ENCODE measurements at regions not wholly inside any gene's neighbourhood (a gene's known extent, or its start where the extent isn't known, plus 50 kb on each side); places are given as distances from the start of the nearest gene placed in this dataset.

DNA sequence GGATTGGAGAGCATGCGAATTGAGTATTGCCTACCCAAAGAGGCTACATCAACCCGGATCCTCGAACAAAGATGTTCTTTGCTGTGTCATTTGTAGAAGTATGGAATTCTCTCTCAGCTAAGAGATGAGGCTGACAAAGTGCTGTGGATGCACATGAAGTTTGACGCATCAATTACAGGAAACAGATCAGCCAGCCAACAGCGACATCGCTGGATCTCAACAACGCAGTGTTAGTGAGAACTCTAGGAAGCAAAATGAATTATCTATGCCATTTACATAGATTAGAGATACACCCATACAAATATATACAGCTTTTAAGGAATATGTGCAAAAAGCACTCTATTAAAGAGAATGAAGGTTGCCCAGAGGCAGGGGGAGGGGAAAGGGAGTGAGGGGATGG lies 160.6 kb upstream of the RGMA start:
- intact Hi-C loops (cut with micrococcal nuclease) = no loop called here
- H3K4me1 ChIP-seq (replicated peaks in 1 of 2; ENCODE audit: control insufficient read depth in 2 of 2, insufficient read depth in 2 of 2, low read length in 2 of 2) = no peaks in the 10 kb centered on the region
- ChIA-PET CTCF (ENCODE audit: low intra/inter-chr PET ratio) (no interaction called here), POLR2A (no interaction called here)
- no peaks in the 10 kb centered on the region for H4K20me1 ChIP-seq (replicated peaks; ENCODE audit: control insufficient read depth, insufficient read depth, low read length)
- 0% methylated on average over 7 of the region's 7 CpGs for whole genome bisulfite sequencing (ENCODE audit: insufficient coverage, low coverage, missing lambda C conversion rate)
- H3K4me3 ChIP-seq = no peak overlapping the region
- FAIRE-seq = no peak
- H3K9me3 ChIP-seq (replicated peaks; ENCODE audit: control insufficient read depth, insufficient read depth, low read depth, low read length) = no peaks in the 10 kb centered on the region
- H3K9me1 ChIP-seq (ENCODE audit: control insufficient read depth, insufficient read depth, low read length) = no peaks in the 10 kb centered on the region
- H3K36me3 ChIP-seq (ENCODE audit: control insufficient read depth, insufficient read depth, low read length) = no peaks in the 10 kb centered on the region
- H3K27me3 ChIP-seq (ENCODE audit: control insufficient read depth in 2 of 2, insufficient read depth in 2 of 2, low read length in 2 of 2) = peaks cover 4 to 35% of the 10 kb centered on the region in 2 experiments; a peak in 3 of 5 replicates
- in situ Hi-C loops (cut with MboI) = no loop called here
- ATAC-seq = no peak
- no peak for TF ChIP-seq SMARCB1 (IDR thresholded peaks at IDR 0.05; ENCODE audit: insufficient read length, low read depth)
- BruUV-seq (replicated peaks) = no TSS peak
- no peak overlapping the region for H3K27ac ChIP-seq (ENCODE audit: extremely low read depth, low read depth, low read length)
- H2AFZ ChIP-seq (ENCODE audit: low read depth, low read length) = no peak overlapping the region
- no peak overlapping the region for H3K9ac ChIP-seq (ENCODE audit: insufficient read depth in 1 of 2, low read depth in 2 of 2, low read length in 2 of 2)
- no peak overlapping the region for H3K4me2 ChIP-seq (ENCODE audit: insufficient read depth, low read length)
- no peak for DNase-seq (ENCODE audit: extremely low read depth in 1 of 4, low spot score in 3 of 4)
- no peaks in the 10 kb centered on the region for H3K79me2 ChIP-seq (ENCODE audit: control insufficient read depth, insufficient read depth, low read length)

DNA sequence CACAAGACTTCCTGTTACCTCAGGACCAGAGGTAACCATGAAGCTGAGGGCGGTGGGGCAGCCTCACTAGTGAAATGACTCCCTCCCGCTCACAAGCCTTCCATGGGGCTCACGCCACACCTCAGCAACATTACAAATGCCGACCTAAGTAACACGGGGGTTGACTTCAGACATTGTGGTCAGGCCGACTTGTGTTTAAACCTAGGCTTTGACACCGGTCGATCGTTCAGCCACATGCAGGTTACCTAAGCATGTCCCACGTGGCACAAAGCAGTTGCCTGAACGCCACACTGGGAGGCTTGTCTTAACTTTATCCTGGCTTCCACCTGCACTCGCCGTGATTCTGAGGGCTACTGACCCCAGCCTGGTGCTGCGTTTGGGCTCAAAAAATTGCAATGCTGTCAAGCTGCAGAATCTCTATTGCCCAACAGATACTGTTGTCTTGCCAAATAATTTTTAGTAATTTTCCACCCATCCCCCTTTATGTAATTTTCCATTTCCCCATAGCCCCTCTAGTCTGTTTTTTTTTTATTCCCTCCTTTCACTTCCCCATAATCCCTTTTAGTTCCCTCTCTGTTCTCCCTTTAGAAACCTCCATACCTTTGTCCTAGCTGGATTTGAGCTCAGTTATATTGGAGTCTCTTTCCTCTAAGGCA lies 158.6 kb upstream of the RGMA start:
- H3K9me1 ChIP-seq (ENCODE audit: control insufficient read depth, insufficient read depth, low read length) = no peaks in the 10 kb centered on the region
- no TSS peak for BruUV-seq (replicated peaks)
- no peaks in the 10 kb centered on the region for H3K36me3 ChIP-seq (ENCODE audit: control insufficient read depth, insufficient read depth, low read length)
- H3K4me3 ChIP-seq = no peak overlapping the region
- in situ Hi-C loops (cut with MboI) = no loop called here
- H3K9me3 ChIP-seq (replicated peaks; ENCODE audit: control insufficient read depth, insufficient read depth, low read depth, low read length) = no peaks in the 10 kb centered on the region
- H3K79me2 ChIP-seq (ENCODE audit: control insufficient read depth, insufficient read depth, low read length) = no peaks in the 10 kb centered on the region
- FAIRE-seq (no peak), ATAC-seq (no peak), DNase-seq (ENCODE audit: extremely low read depth in 1 of 4, low spot score in 3 of 4) (no peak)
- no peak overlapping the region for H3K4me2 ChIP-seq (ENCODE audit: insufficient read depth, low read length)
- no peak overlapping the region for H2AFZ ChIP-seq (ENCODE audit: low read depth, low read length)
- H3K4me1 ChIP-seq (replicated peaks in 1 of 2; ENCODE audit: control insufficient read depth in 2 of 2, insufficient read depth in 2 of 2, low read length in 2 of 2) = no peaks in the 10 kb centered on the region
- no peak overlapping the region for H3K9ac ChIP-seq (ENCODE audit: insufficient read depth in 1 of 2, low read depth in 2 of 2, low read length in 2 of 2)
- ChIA-PET CTCF (ENCODE audit: low intra/inter-chr PET ratio) (no interaction called here), POLR2A (interaction anchor here (0.7 kb wide), 1 partner anchor 10 kb away, joined by 3 read pairs; no protein-coding TSS in a partner anchor)
- no peak overlapping the region for H3K27ac ChIP-seq (ENCODE audit: extremely low read depth, low read depth, low read length)
- H3K27me3 ChIP-seq (ENCODE audit: control insufficient read depth in 2 of 2, insufficient read depth in 2 of 2, low read length in 2 of 2) = peaks cover 4 to 28% of the 10 kb centered on the region in 2 experiments; a peak in 3 of 5 replicates
- H4K20me1 ChIP-seq (replicated peaks; ENCODE audit: control insufficient read depth, insufficient read depth, low read length) = no peaks in the 10 kb centered on the region
- 1% methylated on average over 14 of the region's 14 CpGs for WGBS (ENCODE audit: insufficient coverage, low coverage, missing lambda C conversion rate)
- intact Hi-C loops (cut with micrococcal nuclease) = no loop called here
- TF ChIP-seq, protein P1, sequence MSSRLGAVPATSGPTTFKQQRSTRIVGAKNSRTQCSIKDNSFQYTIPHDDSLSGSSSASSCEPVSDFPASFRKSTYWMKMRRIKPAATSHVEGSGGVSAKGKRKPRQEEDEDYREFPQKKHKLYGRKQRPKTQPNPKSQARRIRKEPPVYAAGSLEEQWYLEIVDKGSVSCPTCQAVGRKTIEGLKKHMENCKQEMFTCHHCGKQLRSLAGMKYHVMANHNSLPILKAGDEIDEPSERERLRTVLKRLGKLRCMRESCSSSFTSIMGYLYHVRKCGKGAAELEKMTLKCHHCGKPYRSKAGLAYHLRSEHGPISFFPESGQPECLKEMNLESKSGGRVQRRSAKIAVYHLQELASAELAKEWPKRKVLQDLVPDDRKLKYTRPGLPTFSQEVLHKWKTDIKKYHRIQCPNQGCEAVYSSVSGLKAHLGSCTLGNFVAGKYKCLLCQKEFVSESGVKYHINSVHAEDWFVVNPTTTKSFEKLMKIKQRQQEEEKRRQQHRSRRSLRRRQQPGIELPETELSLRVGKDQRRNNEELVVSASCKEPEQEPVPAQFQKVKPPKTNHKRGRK (tag; IDR thresholded peaks at IDR 0.05) = no peak
- TF ChIP-seq GATAD2A (IDR thresholded peaks at IDR 0.05) = no peak
- TF ChIP-seq MYC (IDR thresholded peaks at IDR 0.05; ENCODE audit: low read depth, low read length) = no peak
- TF ChIP-seq MYC (CRISPR knock-in tag; IDR thresholded peaks at IDR 0.05; ENCODE audit: borderline replicate concordance, low read depth) = no peak
- TF ChIP-seq, protein P2, sequence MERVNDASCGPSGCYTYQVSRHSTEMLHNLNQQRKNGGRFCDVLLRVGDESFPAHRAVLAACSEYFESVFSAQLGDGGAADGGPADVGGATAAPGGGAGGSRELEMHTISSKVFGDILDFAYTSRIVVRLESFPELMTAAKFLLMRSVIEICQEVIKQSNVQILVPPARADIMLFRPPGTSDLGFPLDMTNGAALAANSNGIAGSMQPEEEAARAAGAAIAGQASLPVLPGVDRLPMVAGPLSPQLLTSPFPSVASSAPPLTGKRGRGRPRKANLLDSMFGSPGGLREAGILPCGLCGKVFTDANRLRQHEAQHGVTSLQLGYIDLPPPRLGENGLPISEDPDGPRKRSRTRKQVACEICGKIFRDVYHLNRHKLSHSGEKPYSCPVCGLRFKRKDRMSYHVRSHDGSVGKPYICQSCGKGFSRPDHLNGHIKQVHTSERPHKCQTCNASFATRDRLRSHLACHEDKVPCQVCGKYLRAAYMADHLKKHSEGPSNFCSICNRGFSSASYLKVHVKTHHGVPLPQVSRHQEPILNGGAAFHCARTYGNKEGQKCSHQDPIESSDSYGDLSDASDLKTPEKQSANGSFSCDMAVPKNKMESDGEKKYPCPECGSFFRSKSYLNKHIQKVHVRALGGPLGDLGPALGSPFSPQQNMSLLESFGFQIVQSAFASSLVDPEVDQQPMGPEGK (CRISPR knock-in tag; IDR thresholded peaks at IDR 0.05; ENCODE audit: borderline replicate concordance) = no peak
- no peak for TF ChIP-seq BCL6 (CRISPR knock-in tag; IDR thresholded peaks at IDR 0.05)
- TF ChIP-seq, protein P3, sequence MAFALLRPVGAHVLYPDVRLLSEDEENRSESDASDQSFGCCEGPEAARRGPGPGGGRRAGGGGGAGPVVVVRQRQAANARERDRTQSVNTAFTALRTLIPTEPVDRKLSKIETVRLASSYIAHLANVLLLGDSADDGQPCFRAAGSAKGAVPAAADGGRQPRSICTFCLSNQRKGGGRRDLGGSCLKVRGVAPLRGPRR (CRISPR knock-in tag; IDR thresholded peaks at IDR 0.05) = no peak
- TF ChIP-seq TAF1 (IDR thresholded peaks at IDR 0.05; ENCODE audit: control insufficient read depth, extremely low read depth, insufficient read depth, low read length, severe bottlenecking) = no peak
- TF ChIP-seq, protein P4, sequence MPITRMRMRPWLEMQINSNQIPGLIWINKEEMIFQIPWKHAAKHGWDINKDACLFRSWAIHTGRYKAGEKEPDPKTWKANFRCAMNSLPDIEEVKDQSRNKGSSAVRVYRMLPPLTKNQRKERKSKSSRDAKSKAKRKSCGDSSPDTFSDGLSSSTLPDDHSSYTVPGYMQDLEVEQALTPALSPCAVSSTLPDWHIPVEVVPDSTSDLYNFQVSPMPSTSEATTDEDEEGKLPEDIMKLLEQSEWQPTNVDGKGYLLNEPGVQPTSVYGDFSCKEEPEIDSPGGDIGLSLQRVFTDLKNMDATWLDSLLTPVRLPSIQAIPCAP (CRISPR knock-in tag; IDR thresholded peaks at IDR 0.05; ENCODE audit: borderline replicate concordance) = no peak

Data from K562 (cell line).